WTC11 (cell line): ENCODE measurements at regions not wholly inside any gene's neighbourhood (a gene's known extent, or its start where the extent isn't known, plus 50 kb on each side); places are given as distances from the start of the nearest gene placed in this dataset.

Experiments
- CREB1 ChIP-seq: sonication (generic); formaldehyde crosslinking; IDR thresholded peaks from 2 replicates; pipeline ENCODE4 v1.8.0; 2023; ENCODE audit warnings: mild to moderate bottlenecking, missing genetic modification reagents
- ELF4 ChIP-seq: sonication (generic); formaldehyde crosslinking; IDR thresholded peaks from 2 replicates; pipeline ENCODE4 v1.8.1; 2022; ENCODE audit warnings: low read depth, mild to moderate bottlenecking, moderate library complexity, missing genetic modification reagents
- FOXJ3 ChIP-seq: sonication (generic); formaldehyde crosslinking; IDR thresholded peaks from 2 replicates; pipeline ENCODE4 v1.9.0; 2021; ENCODE audit warnings: missing genetic modification reagents, mild to moderate bottlenecking, borderline replicate concordance
- JUN ChIP-seq: sonication (generic); formaldehyde crosslinking; IDR thresholded peaks from 2 replicates; pipeline ENCODE4 v1.8.0; 2023; ENCODE audit warnings: mild to moderate bottlenecking, missing genetic modification reagents
- ZBTB21 ChIP-seq: sonication (generic); formaldehyde crosslinking; IDR thresholded peaks from 2 replicates; pipeline ENCODE4 v1.8.1; 2023; ENCODE audit warnings: mild to moderate bottlenecking, missing genetic modification reagents, borderline replicate concordance
- ZNF121 ChIP-seq: sonication (generic); formaldehyde crosslinking; IDR thresholded peaks from 2 replicates; pipeline ENCODE4 v1.8.0; 2023; ENCODE audit warnings: missing genetic modification reagents
- TF ChIP-seq, protein P1 (sequence below): sonication (generic); formaldehyde crosslinking; IDR thresholded peaks from 2 replicates; pipeline ENCODE4 v1.8.1; 2023; ENCODE audit warnings: mild to moderate bottlenecking, missing genetic modification reagents, moderate library complexity
- TF ChIP-seq, protein P2 (sequence below): sonication (generic); formaldehyde crosslinking; IDR thresholded peaks from 2 replicates; pipeline ENCODE4 v1.8.0; 2022; ENCODE audit warnings: mild to moderate bottlenecking, missing genetic modification reagents
- TF ChIP-seq, protein P3 (sequence below): sonication (generic); formaldehyde crosslinking; IDR thresholded peaks from 2 replicates; pipeline ENCODE4 v1.8.0; 2022; ENCODE audit warnings: mild to moderate bottlenecking, missing genetic modification reagents
- TF ChIP-seq, protein P4 (sequence below): fragments of 200-600 bp; IDR thresholded peaks from 2 replicates; pipeline ENCODE4 v1.8.0; 2022; ENCODE audit warnings: antibody characterized with exemption
- TF ChIP-seq, protein P5 (sequence below): fragments of 250-450 bp; sonication (Bioruptor Pico); IDR thresholded peaks from 2 replicates; pipeline ENCODE4 v1.9.0; 2021; ENCODE audit warnings: mild to moderate bottlenecking

DNA sequence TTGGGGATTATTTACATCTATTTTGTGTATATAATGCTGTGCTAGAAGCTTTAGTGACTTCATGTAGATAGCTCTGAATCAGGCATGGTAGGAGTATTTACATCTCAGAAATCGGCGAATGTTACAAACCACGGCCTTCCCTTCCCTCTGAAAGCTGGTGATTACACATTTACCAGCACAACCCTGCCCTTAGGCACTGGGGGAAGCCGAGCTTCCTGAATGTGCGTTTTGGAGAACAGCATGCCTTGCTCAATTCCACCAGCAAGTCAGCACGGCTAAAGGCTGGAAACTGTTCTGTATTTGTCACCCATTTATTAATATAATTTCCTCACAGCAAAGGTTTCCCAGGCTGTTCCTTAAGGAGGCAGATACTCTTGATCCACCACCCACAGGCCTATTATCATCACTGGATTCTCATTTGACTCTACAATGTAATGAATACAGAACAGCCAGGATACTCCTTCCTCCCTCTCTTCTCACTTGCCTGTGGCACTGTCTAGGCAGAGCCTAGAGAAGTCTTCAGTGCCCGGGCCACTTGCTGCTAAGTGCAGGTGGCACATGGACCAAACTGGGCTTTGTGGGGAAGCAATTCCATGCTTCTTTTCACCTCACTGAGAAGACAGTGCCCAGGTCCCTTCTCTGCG, 55.2 kb upstream of the CACNA2D3 start:
- TF ChIP-seq, protein P1, sequence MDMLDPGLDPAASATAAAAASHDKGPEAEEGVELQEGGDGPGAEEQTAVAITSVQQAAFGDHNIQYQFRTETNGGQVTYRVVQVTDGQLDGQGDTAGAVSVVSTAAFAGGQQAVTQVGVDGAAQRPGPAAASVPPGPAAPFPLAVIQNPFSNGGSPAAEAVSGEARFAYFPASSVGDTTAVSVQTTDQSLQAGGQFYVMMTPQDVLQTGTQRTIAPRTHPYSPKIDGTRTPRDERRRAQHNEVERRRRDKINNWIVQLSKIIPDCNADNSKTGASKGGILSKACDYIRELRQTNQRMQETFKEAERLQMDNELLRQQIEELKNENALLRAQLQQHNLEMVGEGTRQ (CRISPR knock-in tag) = no peak
- TF ChIP-seq, protein P2, sequence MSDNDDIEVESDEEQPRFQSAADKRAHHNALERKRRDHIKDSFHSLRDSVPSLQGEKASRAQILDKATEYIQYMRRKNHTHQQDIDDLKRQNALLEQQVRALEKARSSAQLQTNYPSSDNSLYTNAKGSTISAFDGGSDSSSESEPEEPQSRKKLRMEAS = no peak
- no peak for TF ChIP-seq ZNF121 (CRISPR knock-in tag)
- TF ChIP-seq, protein P3, sequence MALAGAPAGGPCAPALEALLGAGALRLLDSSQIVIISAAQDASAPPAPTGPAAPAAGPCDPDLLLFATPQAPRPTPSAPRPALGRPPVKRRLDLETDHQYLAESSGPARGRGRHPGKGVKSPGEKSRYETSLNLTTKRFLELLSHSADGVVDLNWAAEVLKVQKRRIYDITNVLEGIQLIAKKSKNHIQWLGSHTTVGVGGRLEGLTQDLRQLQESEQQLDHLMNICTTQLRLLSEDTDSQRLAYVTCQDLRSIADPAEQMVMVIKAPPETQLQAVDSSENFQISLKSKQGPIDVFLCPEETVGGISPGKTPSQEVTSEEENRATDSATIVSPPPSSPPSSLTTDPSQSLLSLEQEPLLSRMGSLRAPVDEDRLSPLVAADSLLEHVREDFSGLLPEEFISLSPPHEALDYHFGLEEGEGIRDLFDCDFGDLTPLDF (CRISPR knock-in tag) = no peak
- TF ChIP-seq FOXJ3 (CRISPR knock-in tag) = no peak
- TF ChIP-seq, protein P4, sequence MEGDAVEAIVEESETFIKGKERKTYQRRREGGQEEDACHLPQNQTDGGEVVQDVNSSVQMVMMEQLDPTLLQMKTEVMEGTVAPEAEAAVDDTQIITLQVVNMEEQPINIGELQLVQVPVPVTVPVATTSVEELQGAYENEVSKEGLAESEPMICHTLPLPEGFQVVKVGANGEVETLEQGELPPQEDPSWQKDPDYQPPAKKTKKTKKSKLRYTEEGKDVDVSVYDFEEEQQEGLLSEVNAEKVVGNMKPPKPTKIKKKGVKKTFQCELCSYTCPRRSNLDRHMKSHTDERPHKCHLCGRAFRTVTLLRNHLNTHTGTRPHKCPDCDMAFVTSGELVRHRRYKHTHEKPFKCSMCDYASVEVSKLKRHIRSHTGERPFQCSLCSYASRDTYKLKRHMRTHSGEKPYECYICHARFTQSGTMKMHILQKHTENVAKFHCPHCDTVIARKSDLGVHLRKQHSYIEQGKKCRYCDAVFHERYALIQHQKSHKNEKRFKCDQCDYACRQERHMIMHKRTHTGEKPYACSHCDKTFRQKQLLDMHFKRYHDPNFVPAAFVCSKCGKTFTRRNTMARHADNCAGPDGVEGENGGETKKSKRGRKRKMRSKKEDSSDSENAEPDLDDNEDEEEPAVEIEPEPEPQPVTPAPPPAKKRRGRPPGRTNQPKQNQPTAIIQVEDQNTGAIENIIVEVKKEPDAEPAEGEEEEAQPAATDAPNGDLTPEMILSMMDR = no peak
- TF ChIP-seq CREB1 = no peak
- TF ChIP-seq, protein P5, sequence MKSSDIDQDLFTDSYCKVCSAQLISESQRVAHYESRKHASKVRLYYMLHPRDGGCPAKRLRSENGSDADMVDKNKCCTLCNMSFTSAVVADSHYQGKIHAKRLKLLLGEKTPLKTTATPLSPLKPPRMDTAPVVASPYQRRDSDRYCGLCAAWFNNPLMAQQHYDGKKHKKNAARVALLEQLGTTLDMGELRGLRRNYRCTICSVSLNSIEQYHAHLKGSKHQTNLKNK (CRISPR knock-in tag) = no peak
- TF ChIP-seq ELF4 (CRISPR knock-in tag) = no peak
- no peak for TF ChIP-seq JUN (CRISPR knock-in tag)
- TF ChIP-seq ZBTB21 (CRISPR knock-in tag) = no peak
